ENCODE measurements at regions not wholly inside any gene's neighbourhood (a gene's known extent, or its start where the extent isn't known, plus 50 kb on each side); places are given as distances from the start of the nearest gene placed in this dataset.

GRCh38 chr18:59848002-59848401, 51.8 kb upstream of the PMAIP1 start:
- no peak for DNase-seq (ENCODE audit: low read depth in 2 of 3, low spot score in 1 of 3)

- peak in 1 of 3 donors; percentile 3 for DNase-seq (ENCODE audit: low read depth in 2 of 3, low spot score in 1 of 3)
These were observed 52.3 kb upstream of the PMAIP1 start for GRCh38 chr18:59847491-59847846.

- DNase-seq (ENCODE audit: low read depth in 2 of 3, low spot score in 1 of 3): peak; percentile 31 to 63 (median 45)
These were observed 52.8 kb upstream of the PMAIP1 start for GRCh38 chr18:59846814-59847490.

GRCh38 chr18:59842947-59843346, 56.8 kb upstream of the PMAIP1 start:
- DNase-seq (ENCODE audit: low read depth in 2 of 3, low spot score in 1 of 3): no peak

DNA sequence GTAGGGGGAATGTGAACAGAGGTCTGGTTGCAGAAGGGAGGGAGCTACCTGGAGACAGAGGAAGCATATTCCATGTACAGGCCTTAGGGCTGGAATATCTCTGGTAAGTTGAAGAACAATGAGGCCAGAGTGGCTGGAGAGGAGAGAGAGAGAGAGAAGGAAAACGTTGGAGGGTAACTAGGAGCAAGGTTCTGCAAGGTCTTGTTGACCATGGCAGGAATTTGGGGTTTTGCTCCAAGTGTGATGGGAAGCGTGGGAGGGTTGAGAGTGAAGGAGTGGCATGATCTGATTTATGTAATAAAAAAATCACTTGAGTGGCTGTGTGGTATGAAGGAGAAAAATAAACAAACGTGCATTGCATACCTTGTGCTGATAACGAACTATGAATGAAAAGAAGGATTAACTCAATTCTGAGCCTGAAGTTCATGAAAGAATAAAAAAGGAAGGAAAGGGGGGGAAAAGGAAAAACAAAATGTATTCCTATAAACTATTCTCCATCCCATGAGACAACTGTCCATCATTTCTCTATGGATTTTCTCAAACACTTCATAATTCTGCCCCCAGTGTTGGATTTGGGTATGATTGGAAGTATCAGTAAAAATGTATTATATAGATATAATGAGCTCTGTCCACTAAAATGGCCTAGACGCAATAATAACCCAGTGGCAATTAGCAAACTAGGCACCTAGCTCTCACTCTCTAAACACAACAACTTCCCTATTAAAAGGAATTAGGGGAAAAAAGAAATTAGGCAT, 59.7 kb upstream of the PMAIP1 start:
- DNase-seq (ENCODE audit: low read depth in 2 of 3, low spot score in 1 of 3): no peak

DNA sequence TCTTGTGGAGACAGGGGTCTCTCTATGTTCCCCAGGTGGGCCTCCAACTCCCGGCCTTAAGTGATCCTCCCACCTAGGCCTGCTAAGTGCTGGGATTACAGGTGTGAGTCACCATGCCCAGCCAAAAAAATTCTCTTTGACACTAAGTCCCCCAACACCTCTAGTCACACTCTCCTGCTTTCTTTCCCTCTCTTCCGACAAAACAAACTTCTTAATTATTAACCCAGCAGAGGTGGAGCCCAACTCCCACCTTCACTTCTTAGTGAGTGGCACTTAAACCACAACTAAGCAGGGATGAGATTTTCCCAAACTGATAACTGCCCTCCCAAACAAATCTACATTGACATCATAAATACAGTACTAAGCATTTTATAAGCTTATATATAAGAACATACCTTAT, 60.5 kb upstream of the PMAIP1 start:
- no peak for DNase-seq (ENCODE audit: low read depth in 2 of 3, low spot score in 1 of 3)

GRCh38 chr18:59837586-59837985, 62.2 kb upstream of the PMAIP1 start:
- peak; percentile 12 to 41 (median 37) for DNase-seq (ENCODE audit: low read depth in 2 of 3, low spot score in 1 of 3)

GRCh38 chr18:59835605-59836379, 64.0 kb upstream of the PMAIP1 start:
- no peak for DNase-seq (ENCODE audit: low read depth in 2 of 3, low spot score in 1 of 3)

DNA sequence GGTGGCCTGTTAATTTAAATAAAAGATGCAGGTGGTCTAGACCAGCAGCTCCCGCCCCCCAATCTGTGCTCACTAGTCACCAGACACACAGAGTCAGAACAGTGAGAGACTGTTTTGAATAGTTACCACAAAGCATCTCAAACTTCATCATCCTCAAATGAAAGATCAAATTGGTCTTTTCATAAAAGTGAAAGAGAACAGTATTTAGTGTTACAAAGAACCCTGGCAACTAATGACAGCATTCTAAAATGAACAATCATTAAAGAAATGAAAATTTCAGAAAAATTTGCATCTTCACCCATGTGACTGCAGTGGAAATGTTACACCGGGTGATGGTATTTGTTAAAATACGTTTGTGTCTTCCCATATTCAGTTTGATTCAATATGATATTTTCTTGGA, 65.5 kb upstream of the PMAIP1 start:
- DNase-seq (ENCODE audit: low read depth in 2 of 3, low spot score in 1 of 3): no peak

- DNase-seq (ENCODE audit: low read depth in 2 of 3, low spot score in 1 of 3): no peak
These were observed 66.0 kb upstream of the PMAIP1 start for GRCh38 chr18:59833785-59834184.

GRCh38 chr18:59823596-59824195, 76.1 kb upstream of the PMAIP1 start:
- peak; percentile 13 to 50 (median 34) for DNase-seq (ENCODE audit: low read depth in 2 of 3, low spot score in 1 of 3)

DNA sequence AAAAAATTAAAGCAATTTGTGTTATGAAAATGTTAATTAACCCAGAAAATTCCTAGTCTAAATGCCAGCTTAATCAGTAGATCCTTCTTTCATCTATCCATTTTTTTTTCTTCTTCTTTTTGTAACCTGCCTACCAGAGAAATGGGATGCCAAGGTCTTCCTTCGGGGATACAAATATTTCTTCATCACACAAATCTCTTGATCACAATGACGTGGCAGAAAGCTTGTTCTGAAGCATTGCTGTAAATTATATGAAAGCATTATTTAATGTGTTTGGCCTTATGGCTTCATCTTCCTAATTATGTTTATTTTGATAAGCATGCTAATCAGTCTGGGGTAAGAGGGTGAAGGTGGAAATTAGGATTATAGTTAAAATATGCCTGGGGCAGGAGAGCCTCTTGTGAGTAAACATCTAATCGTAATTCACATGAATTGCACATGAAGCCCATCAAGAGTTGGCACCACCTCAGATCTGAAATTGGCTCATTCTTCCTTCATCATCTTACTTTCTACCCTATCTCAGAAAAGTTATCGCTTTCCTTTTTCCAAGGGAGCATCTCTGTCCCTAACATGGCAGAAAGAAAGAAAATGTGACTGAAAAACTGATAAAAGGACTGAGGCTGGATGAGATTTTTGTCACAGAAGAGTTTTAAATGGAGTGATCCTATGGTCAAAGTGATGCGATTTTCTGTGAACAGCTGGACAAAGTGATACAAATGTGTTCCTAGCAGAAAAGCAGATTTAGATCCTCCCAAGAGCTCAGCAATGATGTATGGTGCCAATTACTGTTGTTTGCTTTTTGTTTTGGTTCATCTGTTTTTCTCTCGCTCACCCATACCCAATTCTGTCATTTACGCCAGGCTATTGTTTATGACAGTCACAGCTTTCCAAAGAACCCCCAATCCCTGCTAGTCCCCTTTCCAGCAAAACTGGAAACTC, 76.9 kb upstream of the PMAIP1 start:
- no peak for DNase-seq (ENCODE audit: low read depth in 2 of 3, low spot score in 1 of 3)

GRCh38 chr18:59821983-59822382, 77.8 kb upstream of the PMAIP1 start:
- DNase-seq (ENCODE audit: low read depth in 2 of 3, low spot score in 1 of 3): no peak

- no peak for DNase-seq (ENCODE audit: low read depth in 2 of 3, low spot score in 1 of 3)
These were observed 79.1 kb upstream of the PMAIP1 start for GRCh38 chr18:59820663-59821062.

- no peak for DNase-seq (ENCODE audit: low read depth in 2 of 3, low spot score in 1 of 3)
These were observed 81.0 kb upstream of the PMAIP1 start for GRCh38 chr18:59818769-59819168.

GRCh38 chr18:59814891-59815290, 84.9 kb upstream of the PMAIP1 start:
- DNase-seq (ENCODE audit: low read depth in 2 of 3, low spot score in 1 of 3): no peak

- DNase-seq (ENCODE audit: low read depth in 2 of 3, low spot score in 1 of 3): no peak
These were observed 85.9 kb upstream of the PMAIP1 start for GRCh38 chr18:59813942-59814341.

- DNase-seq (ENCODE audit: low read depth in 2 of 3, low spot score in 1 of 3): no peak
These were observed 88.9 kb upstream of the PMAIP1 start for GRCh38 chr18:59810735-59811520.

DNA sequence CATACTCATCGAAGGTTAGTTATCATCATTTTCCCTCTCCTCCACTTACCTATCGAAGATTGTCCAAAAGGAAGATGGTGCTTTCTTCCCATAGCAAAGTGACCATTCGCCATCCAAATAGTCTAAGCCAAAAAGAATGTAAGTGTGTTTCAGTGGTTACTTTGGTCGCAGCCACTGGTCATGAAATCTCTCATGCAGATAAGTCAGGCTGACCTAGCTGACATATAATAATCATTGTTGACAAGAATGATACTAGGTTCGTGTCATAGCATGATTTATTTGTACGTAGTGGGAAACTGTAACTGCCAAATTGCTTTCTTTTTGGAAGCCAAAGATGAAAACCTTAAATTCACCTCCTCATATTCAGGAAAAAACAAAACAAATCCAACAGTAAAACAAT, 89.6 kb upstream of the PMAIP1 start:
- DNase-seq (ENCODE audit: low read depth in 2 of 3, low spot score in 1 of 3): no peak

GRCh38 chr18:59802031-59802430, 97.8 kb upstream of the PMAIP1 start:
- DNase-seq (ENCODE audit: low read depth in 2 of 3, low spot score in 1 of 3): no peak
